ENCODE measurements at regions not wholly inside any gene's neighbourhood (a gene's known extent, or its start where the extent isn't known, plus 50 kb on each side); places are given as distances from the start of the nearest gene placed in this dataset.

DNA sequence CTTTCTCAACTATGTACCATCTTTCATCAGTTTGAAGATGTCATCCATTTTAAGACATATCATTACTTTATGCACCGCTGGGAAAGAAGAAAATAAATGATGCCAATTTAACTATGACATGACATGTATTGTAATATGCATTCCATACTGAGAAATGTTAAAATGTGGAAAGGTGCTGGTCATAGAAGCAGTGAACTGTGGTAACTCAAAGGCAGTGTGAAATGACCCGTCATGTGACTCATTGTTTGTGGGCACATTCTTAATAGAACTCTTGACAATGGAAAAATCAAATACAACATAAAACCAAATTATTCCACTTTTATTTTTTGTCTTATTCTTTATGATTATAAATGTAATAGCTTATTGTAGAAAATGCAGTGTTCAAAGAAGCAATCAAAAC is 455.0 kb upstream of the ST6GAL2 start:
- TF ChIP-seq POLR2A (IDR thresholded peaks at IDR 0.05; ENCODE audit: low read length) (no peak), GATA1 (IDR thresholded peaks at IDR 0.05; ENCODE audit: low read depth, low read length) (no peak)

Data from erythroblast (primary cell).